GM21390 (cell line): ENCODE measurements at regions not wholly inside any gene's neighbourhood (a gene's known extent, or its start where the extent isn't known, plus 50 kb on each side); places are given as distances from the start of the nearest gene placed in this dataset.
"Not testable (repeated sequence)": the region's sequence is repeated elsewhere in the genome, so short reads cannot be mapped to it uniquely, and the experiment has no call there.

Experiments
- ATAC-seq: cut with Tn5 transposase; IDR thresholded peaks from one replicate; pipeline ENCODE4 v1.9.1; 2021; ENCODE audit not compliant: unreplicated experiment

GRCh38 chr3:150270444-150270843 lies 137.7 kb upstream of the TSC22D2 start:
- not testable (repeated sequence) for ATAC-seq

GRCh38 chr3:150269526-150269925 lies 138.6 kb upstream of the TSC22D2 start:
- no peak for ATAC-seq

GRCh38 chr3:150268426-150269391 lies 139.4 kb upstream of the TSC22D2 start:
- no peak for ATAC-seq

GRCh38 chr3:150267288-150267687 lies 140.8 kb upstream of the TSC22D2 start:
- no peak for ATAC-seq

GRCh38 chr3:150265305-150265704 lies 142.8 kb upstream of the TSC22D2 start:
- no peak for ATAC-seq

- ATAC-seq, result no peak
These were observed 143.4 kb upstream of the TSC22D2 start for GRCh38 chr3:150264561-150265279.

GRCh38 chr3:150261958-150262357 lies 146.1 kb upstream of the TSC22D2 start:
- no peak for ATAC-seq

- ATAC-seq, result no peak
These were observed 146.7 kb upstream of the TSC22D2 start for GRCh38 chr3:150261418-150261817.

- no peak for ATAC-seq
These were observed 147.7 kb upstream of the TSC22D2 start for GRCh38 chr3:150260398-150260710.

- no peak for ATAC-seq
These were observed 148.3 kb upstream of the TSC22D2 start for GRCh38 chr3:150259526-150260397.

GRCh38 chr3:150256782-150257181 lies 151.3 kb upstream of the TSC22D2 start:
- no peak for ATAC-seq

GRCh38 chr3:150256318-150256717 lies 151.8 kb upstream of the TSC22D2 start:
- no peak for ATAC-seq

- ATAC-seq, result no peak
These were observed 152.3 kb upstream of the TSC22D2 start for GRCh38 chr3:150255826-150256225.

- no peak for ATAC-seq
These were observed 152.7 kb upstream of the TSC22D2 start for GRCh38 chr3:150255413-150255812.

- no peak for ATAC-seq
These were observed 153.8 kb upstream of the TSC22D2 start for GRCh38 chr3:150254309-150254708.

GRCh38 chr3:150253622-150254021 lies 154.5 kb upstream of the TSC22D2 start:
- ATAC-seq, result no peak

GRCh38 chr3:150252462-150252861 lies 155.6 kb upstream of the TSC22D2 start:
- no peak for ATAC-seq

- no peak for ATAC-seq
These were observed 156.7 kb upstream of the TSC22D2 start for GRCh38 chr3:150251187-150252062.

- ATAC-seq, result no peak
These were observed 158.2 kb upstream of the TSC22D2 start for GRCh38 chr3:150249779-150250470.
